ENCODE measurements at regions not wholly inside any gene's neighbourhood (a gene's known extent, or its start where the extent isn't known, plus 50 kb on each side); places are given as distances from the start of the nearest gene placed in this dataset.

GRCh38 chr7:109284943-109285342 lies 715.3 kb downstream of the DNAJB9 start:
- TF ChIP-seq CTCF (IDR thresholded peaks at IDR 0.05; ENCODE audit: insufficient read depth, low read length) (no peak), GABPA (IDR thresholded peaks at IDR 0.05; ENCODE audit: low read depth) (no peak), POLR2AphosphoS5 (IDR thresholded peaks at IDR 0.05; ENCODE audit: low read depth) (no peak), REST (IDR thresholded peaks at IDR 0.05; ENCODE audit: insufficient replicate concordance, low read depth) (no peak), SPI1 (IDR thresholded peaks at IDR 0.05; ENCODE audit: borderline replicate concordance, low read depth) (no peak)

Data from HL-60 (cell line).